ENCODE measurements at regions not wholly inside any gene's neighbourhood (a gene's known extent, or its start where the extent isn't known, plus 50 kb on each side); places are given as distances from the start of the nearest gene placed in this dataset.

GRCh38 chr10:2106641-2107040 lies 369.3 kb upstream of the ADARB2 start:
- ChIA-PET CTCF (no interaction called here), POLR2A (no interaction called here)
- H3K27ac Mint-ChIP-seq: no peak overlapping the region
- no peaks in the 10 kb centered on the region for H3K4me1 Mint-ChIP-seq
- H3K36me3 Mint-ChIP-seq (ENCODE audit: low read depth): no peaks in the 10 kb centered on the region
- H3K9me3 Mint-ChIP-seq: no peaks in the 10 kb centered on the region
- H3K27me3 Mint-ChIP-seq: no peaks in the 10 kb centered on the region
- no peak for DNase-seq
- H3K4me3 Mint-ChIP-seq: no peak overlapping the region

- no peaks in the 10 kb centered on the region for H3K4me1 Mint-ChIP-seq
- no peak for DNase-seq
- ChIA-PET CTCF (no interaction called here), POLR2A (no interaction called here)
- H3K9me3 Mint-ChIP-seq: no peaks in the 10 kb centered on the region
- no peaks in the 10 kb centered on the region for H3K27me3 Mint-ChIP-seq
- no peaks in the 10 kb centered on the region for H3K36me3 Mint-ChIP-seq (ENCODE audit: low read depth)
- H3K4me3 Mint-ChIP-seq: no peak overlapping the region
- H3K27ac Mint-ChIP-seq: no peak overlapping the region
Observed at GRCh38 chr10:2099321-2099720, 362.0 kb upstream of the ADARB2 start.

GRCh38 chr10:2097937-2098336 lies 360.6 kb upstream of the ADARB2 start:
- POLR2A ChIA-PET: no interaction called here
- Mint-ChIP-seq H3K36me3 (ENCODE audit: low read depth) (no peaks in the 10 kb centered on the region), H3K4me1 (no peaks in the 10 kb centered on the region), H3K9me3 (no peaks in the 10 kb centered on the region), H3K27me3 (no peaks in the 10 kb centered on the region), H3K4me3 (no peak overlapping the region), H3K27ac (no peak overlapping the region)
- CTCF ChIA-PET: no interaction called here
- DNase-seq: no peak

GRCh38 chr10:2094171-2094570 lies 356.8 kb upstream of the ADARB2 start:
- no peak for DNase-seq
- no peaks in the 10 kb centered on the region for H3K27me3 Mint-ChIP-seq
- ChIA-PET CTCF (no interaction called here), POLR2A (no interaction called here)
- no peaks in the 10 kb centered on the region for H3K4me1 Mint-ChIP-seq
- no peaks in the 10 kb centered on the region for H3K9me3 Mint-ChIP-seq
- H3K36me3 Mint-ChIP-seq (ENCODE audit: low read depth): no peaks in the 10 kb centered on the region
- no peak overlapping the region for H3K27ac Mint-ChIP-seq
- no peak overlapping the region for H3K4me3 Mint-ChIP-seq

- Mint-ChIP-seq H3K9me3 (no peaks in the 10 kb centered on the region), H3K4me3 (no peak overlapping the region), H3K27ac (no peak overlapping the region), H3K27me3 (no peaks in the 10 kb centered on the region), H3K36me3 (ENCODE audit: low read depth) (no peaks in the 10 kb centered on the region), H3K4me1 (no peaks in the 10 kb centered on the region)
- POLR2A ChIA-PET: no interaction called here
- DNase-seq: no peak
- CTCF ChIA-PET: no interaction called here
Observed at GRCh38 chr10:2083591-2083990, 346.3 kb upstream of the ADARB2 start.

GRCh38 chr10:2081501-2081900 lies 344.2 kb upstream of the ADARB2 start:
- Mint-ChIP-seq H3K9me3 (no peaks in the 10 kb centered on the region), H3K27me3 (no peaks in the 10 kb centered on the region), H3K4me1 (no peaks in the 10 kb centered on the region), H3K4me3 (no peak overlapping the region), H3K36me3 (ENCODE audit: low read depth) (no peaks in the 10 kb centered on the region), H3K27ac (no peak overlapping the region)
- POLR2A ChIA-PET: no interaction called here
- DNase-seq: no peak
- CTCF ChIA-PET: no interaction called here

- Mint-ChIP-seq H3K27me3 (no peaks in the 10 kb centered on the region), H3K27ac (no peak overlapping the region), H3K36me3 (ENCODE audit: low read depth) (no peaks in the 10 kb centered on the region), H3K4me1 (no peaks in the 10 kb centered on the region), H3K4me3 (no peak overlapping the region), H3K9me3 (no peaks in the 10 kb centered on the region)
- ChIA-PET POLR2A (no interaction called here), CTCF (no interaction called here)
- DNase-seq: no peak
Observed at GRCh38 chr10:2079603-2080078, 342.3 kb upstream of the ADARB2 start.

- ChIA-PET CTCF (no interaction called here), POLR2A (no interaction called here)
- no peak overlapping the region for H3K27ac Mint-ChIP-seq
- H3K27me3 Mint-ChIP-seq: no peaks in the 10 kb centered on the region
- H3K9me3 Mint-ChIP-seq: no peaks in the 10 kb centered on the region
- H3K4me3 Mint-ChIP-seq: no peak overlapping the region
- DNase-seq: no peak
- no peaks in the 10 kb centered on the region for H3K36me3 Mint-ChIP-seq (ENCODE audit: low read depth)
- no peaks in the 10 kb centered on the region for H3K4me1 Mint-ChIP-seq
Observed at GRCh38 chr10:2077231-2077630, 339.9 kb upstream of the ADARB2 start.

- no peak for DNase-seq
- no peaks in the 10 kb centered on the region for H3K27me3 Mint-ChIP-seq
- no peaks in the 10 kb centered on the region for H3K4me1 Mint-ChIP-seq
- no peaks in the 10 kb centered on the region for H3K36me3 Mint-ChIP-seq (ENCODE audit: low read depth)
- ChIA-PET CTCF (no interaction called here), POLR2A (no interaction called here)
- H3K27ac Mint-ChIP-seq: no peak overlapping the region
- no peaks in the 10 kb centered on the region for H3K9me3 Mint-ChIP-seq
- H3K4me3 Mint-ChIP-seq: no peak overlapping the region
Observed at GRCh38 chr10:2076528-2076927, 339.2 kb upstream of the ADARB2 start.

- ChIA-PET POLR2A (no interaction called here), CTCF (no interaction called here)
- H3K9me3 Mint-ChIP-seq: no peaks in the 10 kb centered on the region
- no peak overlapping the region for H3K4me3 Mint-ChIP-seq
- DNase-seq: no peak
- H3K4me1 Mint-ChIP-seq: no peaks in the 10 kb centered on the region
- no peaks in the 10 kb centered on the region for H3K27me3 Mint-ChIP-seq
- no peaks in the 10 kb centered on the region for H3K36me3 Mint-ChIP-seq (ENCODE audit: low read depth)
- no peak overlapping the region for H3K27ac Mint-ChIP-seq
Observed at GRCh38 chr10:2067015-2067414, 329.7 kb upstream of the ADARB2 start.

- Mint-ChIP-seq H3K4me1 (no peaks in the 10 kb centered on the region), H3K27ac (no peak overlapping the region), H3K9me3 (no peaks in the 10 kb centered on the region), H3K36me3 (ENCODE audit: low read depth) (no peaks in the 10 kb centered on the region), H3K4me3 (no peak overlapping the region), H3K27me3 (peaks cover 5% of the 10 kb centered on the region)
- ChIA-PET POLR2A (no interaction called here), CTCF (no interaction called here)
- no peak for DNase-seq
Observed at GRCh38 chr10:2054728-2055127, 317.4 kb upstream of the ADARB2 start.

GRCh38 chr10:2053805-2054204 lies 316.5 kb upstream of the ADARB2 start:
- ChIA-PET POLR2A (no interaction called here), CTCF (no interaction called here)
- H3K36me3 Mint-ChIP-seq (ENCODE audit: low read depth): no peaks in the 10 kb centered on the region
- no peak for DNase-seq
- no peaks in the 10 kb centered on the region for H3K4me1 Mint-ChIP-seq
- no peak overlapping the region for H3K27ac Mint-ChIP-seq
- no peak overlapping the region for H3K4me3 Mint-ChIP-seq
- no peaks in the 10 kb centered on the region for H3K27me3 Mint-ChIP-seq
- H3K9me3 Mint-ChIP-seq: no peaks in the 10 kb centered on the region

GRCh38 chr10:2051108-2051507 lies 313.8 kb upstream of the ADARB2 start:
- Mint-ChIP-seq H3K4me3 (no peak overlapping the region), H3K27ac (no peak overlapping the region), H3K36me3 (ENCODE audit: low read depth) (no peaks in the 10 kb centered on the region), H3K4me1 (no peaks in the 10 kb centered on the region), H3K9me3 (no peaks in the 10 kb centered on the region), H3K27me3 (no peaks in the 10 kb centered on the region)
- no peak for DNase-seq
- ChIA-PET POLR2A (no interaction called here), CTCF (no interaction called here)

GRCh38 chr10:2049560-2049959 lies 312.2 kb upstream of the ADARB2 start:
- DNase-seq: no peak
- H3K27me3 Mint-ChIP-seq: no peaks in the 10 kb centered on the region
- no peaks in the 10 kb centered on the region for H3K36me3 Mint-ChIP-seq (ENCODE audit: low read depth)
- no peak overlapping the region for H3K27ac Mint-ChIP-seq
- H3K4me3 Mint-ChIP-seq: no peak overlapping the region
- H3K9me3 Mint-ChIP-seq: no peaks in the 10 kb centered on the region
- CTCF ChIA-PET: no interaction called here
- no peaks in the 10 kb centered on the region for H3K4me1 Mint-ChIP-seq
- POLR2A ChIA-PET: no interaction called here

Data from activated CD4-positive, alpha-beta T cell treated with anti-CD3 and anti-CD28 coated beads, Interleukin-2, amount 10 ng/mL, durations not matched to agents 7 days and 5 days (primary cell).